Osteoblast (primary cell): ENCODE measurements at regions not wholly inside any gene's neighbourhood (a gene's known extent, or its start where the extent isn't known, plus 50 kb on each side); places are given as distances from the start of the nearest gene placed in this dataset.

Experiments used
- DNase-seq: peaks from one replicate; pipeline ENCODE4 v3.0.0; 2011; ENCODE audit warnings: low spot score, mixed read lengths; ENCODE audit not compliant: insufficient read length; ENCODE audit errors: missing footprints
- H2AFZ ChIP-seq: 2 replicates; pipeline ENCODE4 v1.6.0; 2011; ENCODE audit warnings: mild to moderate bottlenecking, low read length
- H3K27ac ChIP-seq: 2 replicates; pipeline ENCODE4 v1.5.1; 2011; ENCODE audit warnings: mild to moderate bottlenecking, low read depth, low read length, moderate library complexity
- H3K27me3 ChIP-seq: 2 replicates; pipeline ENCODE4 v1.6.0; 2012; ENCODE audit warnings: mild to moderate bottlenecking, control low read depth, inconsistent platforms, low read length, moderate library complexity; ENCODE audit not compliant: insufficient read depth
- H3K36me3 ChIP-seq: 2 replicates; pipeline ENCODE4 v1.5.1; 2011; ENCODE audit warnings: mild to moderate bottlenecking, low read length, control low read depth, moderate library complexity; ENCODE audit not compliant: insufficient read depth
- H3K4me1 ChIP-seq: 2 replicates; pipeline ENCODE4 v1.5.1; 2011; ENCODE audit warnings: mild to moderate bottlenecking, low read length, control low read depth, moderate library complexity; ENCODE audit not compliant: insufficient read depth
- H3K4me2 ChIP-seq: 2 replicates; pipeline ENCODE4 v1.6.0; 2011; ENCODE audit warnings: mild to moderate bottlenecking, low read length; ENCODE audit not compliant: insufficient read depth
- H3K4me3 ChIP-seq: fragments of 200-600 bp; sonication (generic); 3 replicates; pipeline ENCODE4 v1.5.1; 2012; ENCODE audit warnings: mild to moderate bottlenecking, low read length, inconsistent platforms; ENCODE audit not compliant: insufficient read depth
- H3K79me2 ChIP-seq: 2 replicates; pipeline ENCODE4 v1.6.0; 2012; ENCODE audit warnings: mild to moderate bottlenecking, low read length, control low read depth, inconsistent platforms; ENCODE audit not compliant: insufficient read depth
- H3K9me3 ChIP-seq: 2 replicates; pipeline ENCODE4 v1.5.1; 2011; ENCODE audit warnings: low read depth, low read length, control low read depth
- H4K20me1 ChIP-seq: 2 replicates; pipeline ENCODE4 v1.6.0; 2012; ENCODE audit warnings: mild to moderate bottlenecking, low read length, control low read depth; ENCODE audit not compliant: insufficient read depth
- CTCF ChIP-seq: IDR thresholded peaks from 2 replicates; pipeline ENCODE4 v1.5.1; 2011; ENCODE audit warnings: mild to moderate bottlenecking, low read depth, low read length, moderate library complexity; ENCODE audit errors: extremely low read depth

GRCh38 chr2:157168501-157168900, 89.0 kb upstream of the GALNT5 start:
- Histone ChIP-seq H2AFZ (no peak overlapping the region), H3K4me3 (no peak overlapping the region), H3K27ac (no peak overlapping the region), H3K4me2 (no peak overlapping the region), H4K20me1 (no peaks in the 10 kb centered on the region), H3K36me3 (no peaks in the 10 kb centered on the region), H3K27me3 (no peaks in the 10 kb centered on the region), H3K4me1 (peaks cover 11% of the 10 kb centered on the region), H3K79me2 (no peaks in the 10 kb centered on the region), H3K9me3 (no peaks in the 10 kb centered on the region)
- DNase-seq, result no peak
- no peak for TF ChIP-seq CTCF

- no peaks in the 10 kb centered on the region for H4K20me1 ChIP-seq
- no peak for DNase-seq
- H3K27me3 ChIP-seq, result no peaks in the 10 kb centered on the region
- no peaks in the 10 kb centered on the region for H3K36me3 ChIP-seq
- H2AFZ ChIP-seq, result no peak overlapping the region
- H3K27ac ChIP-seq, result no peak overlapping the region
- H3K4me2 ChIP-seq, result no peak overlapping the region
- H3K4me1 ChIP-seq, result peaks cover 23% of the 10 kb centered on the region
- H3K9me3 ChIP-seq, result no peaks in the 10 kb centered on the region
- no peaks in the 10 kb centered on the region for H3K79me2 ChIP-seq
- H3K4me3 ChIP-seq, result no peak overlapping the region
- TF ChIP-seq CTCF, result no peak
Measured at GRCh38 chr2:157169889-157170288, 87.6 kb upstream of the GALNT5 start.

GRCh38 chr2:157170299-157170698, 87.2 kb upstream of the GALNT5 start:
- no peaks in the 10 kb centered on the region for H3K36me3 ChIP-seq
- peaks cover 23% of the 10 kb centered on the region for H3K4me1 ChIP-seq
- H3K79me2 ChIP-seq, result no peaks in the 10 kb centered on the region
- DNase-seq, result peak; percentile 37
- H3K9me3 ChIP-seq, result no peaks in the 10 kb centered on the region
- TF ChIP-seq CTCF, result no peak
- H3K4me3 ChIP-seq, result no peak overlapping the region
- no peaks in the 10 kb centered on the region for H4K20me1 ChIP-seq
- H3K27me3 ChIP-seq, result no peaks in the 10 kb centered on the region
- H3K4me2 ChIP-seq, result no peak overlapping the region
- H3K27ac ChIP-seq, result no peak overlapping the region
- H2AFZ ChIP-seq, result no peak overlapping the region

- Histone ChIP-seq H3K27ac (peak overlapping the region; percentile 99), H3K4me2 (no peak overlapping the region), H3K4me1 (peaks cover 23% of the 10 kb centered on the region), H4K20me1 (no peaks in the 10 kb centered on the region), H3K79me2 (no peaks in the 10 kb centered on the region), H3K36me3 (no peaks in the 10 kb centered on the region), H2AFZ (no peak overlapping the region), H3K9me3 (no peaks in the 10 kb centered on the region), H3K27me3 (no peaks in the 10 kb centered on the region), H3K4me3 (no peak overlapping the region)
- no peak for DNase-seq
- TF ChIP-seq CTCF, result no peak
Measured at GRCh38 chr2:157172239-157172638, 85.3 kb upstream of the GALNT5 start.
